Vagina (tissue), 2 donors: ENCODE measurements at regions not wholly inside any gene's neighbourhood (a gene's known extent, or its start where the extent isn't known, plus 50 kb on each side); places are given as distances from the start of the nearest gene placed in this dataset.

Source experiments
- CTCF ChIP-seq, 3 experiments: fragments of 450-650 bp in 2 of 3; fragments of 200-600 bp in 1 of 3; sonication (generic) in 1 of 3; IDR thresholded peaks; one replicate each; pipeline ENCODE4 v1.5.1; 2017 to 2019; ENCODE audit warnings: antibody characterized with exemption in 3 of 3, mild to moderate bottlenecking in 2 of 3, moderate library complexity in 2 of 3
- POLR2A ChIP-seq, 2 donors: fragments of 450-650 bp; IDR thresholded peaks; one replicate each; pipeline ENCODE4 v1.6.1; 2017; ENCODE audit warnings: antibody characterized with exemption in 2 of 2, mild to moderate bottlenecking in 2 of 2, moderate library complexity in 2 of 2

- TF ChIP-seq CTCF (IDR thresholded peaks at IDR 0.05) (no peak), POLR2A (IDR thresholded peaks at IDR 0.05) (no peak)
Measured at GRCh38 chr18:67621049-67621713, 104.7 kb upstream of the DSEL start.
